ENCODE measurements at regions not wholly inside any gene's neighbourhood (a gene's known extent, or its start where the extent isn't known, plus 50 kb on each side); places are given as distances from the start of the nearest gene placed in this dataset.

- H2BK20ac ChIP-seq (ENCODE audit: low read depth, low read length) = no peak overlapping the region
- H4K20me1 ChIP-seq (ENCODE audit: insufficient read depth, low read length) = no peaks in the 10 kb centered on the region
- no peak for TF ChIP-seq FOS (IDR thresholded peaks at IDR 0.05; ENCODE audit: low read depth, low read length)
- TF ChIP-seq CEBPB (IDR thresholded peaks at IDR 0.05; ENCODE audit: low read depth, low read length) = no peak
- no peak for TF ChIP-seq RAD21 (IDR thresholded peaks at IDR 0.05; ENCODE audit: low read length)
- TF ChIP-seq ELK1 (IDR thresholded peaks at IDR 0.05; ENCODE audit: borderline replicate concordance, low read depth, low read length) = no peak
- no peak for TF ChIP-seq NFE2L2 (IDR thresholded peaks at IDR 0.05; ENCODE audit: low read depth, low read length)
- TF ChIP-seq USF2 (IDR thresholded peaks at IDR 0.05; ENCODE audit: low read depth, low read length) = no peak
- no peak for TF ChIP-seq CHD1 (IDR thresholded peaks at IDR 0.05; ENCODE audit: low read depth, low read length)
- TF ChIP-seq RFX5 (IDR thresholded peaks at IDR 0.05; ENCODE audit: low read depth, low read length) = no peak
- TF ChIP-seq POLR2A (IDR thresholded peaks at IDR 0.05; ENCODE audit: low read depth, low read length) = no peak
- no peak for TF ChIP-seq MAFK (IDR thresholded peaks at IDR 0.05; ENCODE audit: low read depth, low read length)
- TF ChIP-seq SMC3 (IDR thresholded peaks at IDR 0.05; ENCODE audit: low read depth, low read length) = no peak
- no peak for TF ChIP-seq MXI1 (IDR thresholded peaks at IDR 0.05; ENCODE audit: borderline replicate concordance, low read depth, low read length)
- no peak for TF ChIP-seq CTCF (conservative IDR thresholded peaks at IDR 0.05; ENCODE audit: low read depth, low read length)
- no peak for TF ChIP-seq MAZ (IDR thresholded peaks at IDR 0.05; ENCODE audit: borderline replicate concordance, low read depth, low read length)
- no peak for TF ChIP-seq RCOR1 (IDR thresholded peaks at IDR 0.05; ENCODE audit: insufficient replicate concordance, low read length)
- ChIA-PET CTCF (no interaction called here), POLR2A (ENCODE audit: unreplicated experiment) (no interaction called here)
- H2AK9ac ChIP-seq (replicated peaks; ENCODE audit: low read depth, low read length, poor library complexity) = no peak overlapping the region
- no peaks in the 10 kb centered on the region for H3K79me1 ChIP-seq (ENCODE audit: low read depth in 1 of 2, low read length in 2 of 2)
- no peak overlapping the region for H3K4me3 ChIP-seq (ENCODE audit: insufficient read depth, low read depth, low read length)
- no peak overlapping the region for H3K9ac ChIP-seq (ENCODE audit: low read depth, low read length)
- no peak for ATAC-seq (ENCODE audit: low read depth)
- no peak overlapping the region for H4K5ac ChIP-seq (ENCODE audit: low read depth, low read length)
- no peak overlapping the region for H2AFZ ChIP-seq (replicated peaks; ENCODE audit: low read length, poor library complexity)
- in situ Hi-C loops (cut with MboI; ENCODE audit: low sequenced_read_pairs) = no loop called here
- H3K9me1 ChIP-seq (ENCODE audit: insufficient read depth, low read length) = no peaks in the 10 kb centered on the region
- H3K36me3 ChIP-seq (ENCODE audit: control insufficient read depth, insufficient read depth, low read length) = no peaks in the 10 kb centered on the region
- WGBS, 2 experiments (ENCODE audit: extremely low coverage in 2 of 2, insufficient read length in 1 of 2) = 60% methylated on average over 1 of the region's 11 CpGs; no CpG with 5 or more reads in 1 of the 2 experiments
- no peaks in the 10 kb centered on the region for H3K27me3 ChIP-seq (ENCODE audit: control insufficient read depth, insufficient read depth, low read length)
- H2BK120ac ChIP-seq (ENCODE audit: low read depth, low read length) = no peak overlapping the region
- H3K4me2 ChIP-seq (ENCODE audit: low read depth, low read length) = no peak overlapping the region
- no peak overlapping the region for H3K56ac ChIP-seq (ENCODE audit: extremely low read depth, insufficient read depth, low read length)
- no peak overlapping the region for H3K18ac ChIP-seq (ENCODE audit: low read depth, low read length)
- H2BK15ac ChIP-seq (ENCODE audit: low read depth, low read length) = no peak overlapping the region
- H2AK5ac ChIP-seq (ENCODE audit: low read depth, low read length) = no peak overlapping the region
- no peak overlapping the region for H3K14ac ChIP-seq (replicated peaks; ENCODE audit: low read depth, low read length)
- DNase-seq = no peak
- H3K27ac ChIP-seq (ENCODE audit: insufficient read depth, low read length) = no peak overlapping the region
- H3K4ac ChIP-seq (ENCODE audit: low read depth, low read length) = no peak overlapping the region
- peaks cover 6% of the 10 kb centered on the region; the same call in 1 of the 2 replicates for H3K9me3 ChIP-seq (ENCODE audit: control insufficient read depth, insufficient read depth, low read length)
- no peak overlapping the region for H2BK5ac ChIP-seq (ENCODE audit: low read depth, low read length, poor library complexity, severe bottlenecking)
- no TSS peak for BruUV-seq (replicated peaks)
- H4K8ac ChIP-seq (ENCODE audit: low read depth in 2 of 2, low read length in 2 of 2) = no peak overlapping the region
- dilution Hi-C loops (cut with HindIII; ENCODE audit: low sequenced_read_pairs, unreplicated experiment) = no loop called here
- intact Hi-C loops (cut with micrococcal nuclease) = no loop called here
- H3K4me1 ChIP-seq (ENCODE audit: control insufficient read depth, insufficient read depth, low read length) = no peaks in the 10 kb centered on the region
- H4K91ac ChIP-seq (ENCODE audit: insufficient read depth, low read depth, low read length) = no peak overlapping the region
- no peak overlapping the region for H3K23ac ChIP-seq (ENCODE audit: low read depth, low read length)
Measured at GRCh38 chr3:87761341-87761740, 297.5 kb downstream of the CGGBP1 start.

Data from IMR-90 (cell line).